ENCODE measurements at regions not wholly inside any gene's neighbourhood (a gene's known extent, or its start where the extent isn't known, plus 50 kb on each side); places are given as distances from the start of the nearest gene placed in this dataset.

DNA sequence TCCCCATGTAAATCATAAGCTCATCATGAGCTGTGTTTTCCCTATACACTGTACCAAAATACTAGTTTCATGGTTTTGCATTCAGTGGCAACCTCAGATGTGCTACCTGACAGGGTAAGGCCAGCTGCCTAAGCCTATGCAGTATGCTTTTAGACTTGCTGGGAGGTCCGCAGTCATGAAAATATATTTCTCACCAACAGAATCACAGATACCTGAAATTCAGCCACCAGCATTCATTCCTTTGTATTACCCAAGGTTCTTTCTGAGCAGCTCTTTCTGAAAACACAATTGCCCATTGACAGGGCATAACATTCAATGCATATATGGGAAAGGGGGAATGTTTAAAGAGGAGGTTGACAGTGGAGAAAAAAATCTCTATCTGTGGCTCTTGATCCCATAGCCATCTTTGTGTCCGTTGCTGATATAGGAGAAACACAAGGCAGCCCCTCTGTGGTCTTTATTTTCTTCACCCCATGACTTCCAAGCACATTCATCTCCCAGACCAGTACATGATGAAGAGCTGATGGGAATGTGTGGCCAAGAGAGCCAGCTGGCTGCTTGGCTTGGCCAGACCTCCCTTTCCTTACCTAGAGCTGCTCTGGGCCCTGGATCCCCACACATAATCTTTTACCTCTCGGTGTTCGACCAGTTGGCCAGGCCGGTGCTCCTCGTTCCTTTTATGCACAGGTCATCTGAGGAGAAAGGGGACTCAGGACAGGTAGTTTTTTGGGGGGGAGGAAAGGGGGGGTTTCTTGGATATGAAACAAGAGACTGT, 162.9 kb downstream of the KCNA5 start:
- 100% methylated on average over 1 of the region's 6 CpGs for WGBS (ENCODE audit: insufficient coverage)
- no peaks in the 10 kb centered on the region for H3K79me2 ChIP-seq (ENCODE audit: insufficient read depth, low read length)
- no peaks in the 10 kb centered on the region for H3K9me3 ChIP-seq (replicated peaks in 1 of 2; ENCODE audit: control insufficient read depth in 1 of 2, insufficient read depth in 1 of 2, low read length in 2 of 2)
- no peaks in the 10 kb centered on the region for H3K36me3 ChIP-seq (replicated peaks in 1 of 2; ENCODE audit: control insufficient read depth in 1 of 2, insufficient read depth in 2 of 2, low read length in 2 of 2)
- no peak overlapping the region for H3K4me3 ChIP-seq (replicated peaks in 1 of 3; ENCODE audit: low read depth in 2 of 3, low read length in 3 of 3)
- no peak overlapping the region for H3K27ac ChIP-seq (ENCODE audit: low read depth in 1 of 2, low read length in 2 of 2)
- Mint-ChIP-seq H3K27me3 (ENCODE audit: low read depth in 3 of 3) (peaks cover 0 to 5% (median 3%) of the 10 kb centered on the region in 3 donors), H3K4me1 (no peaks in the 10 kb centered on the region), H3K36me3 (no peaks in the 10 kb centered on the region), H3K4me3 (no peak overlapping the region), H3K9me3 (no peaks in the 10 kb centered on the region), H3K27ac (no peak overlapping the region)
- H3K9ac ChIP-seq (ENCODE audit: insufficient read depth, low read length, poor library complexity, severe bottlenecking) = no peak overlapping the region
- TF ChIP-seq, protein P1, sequence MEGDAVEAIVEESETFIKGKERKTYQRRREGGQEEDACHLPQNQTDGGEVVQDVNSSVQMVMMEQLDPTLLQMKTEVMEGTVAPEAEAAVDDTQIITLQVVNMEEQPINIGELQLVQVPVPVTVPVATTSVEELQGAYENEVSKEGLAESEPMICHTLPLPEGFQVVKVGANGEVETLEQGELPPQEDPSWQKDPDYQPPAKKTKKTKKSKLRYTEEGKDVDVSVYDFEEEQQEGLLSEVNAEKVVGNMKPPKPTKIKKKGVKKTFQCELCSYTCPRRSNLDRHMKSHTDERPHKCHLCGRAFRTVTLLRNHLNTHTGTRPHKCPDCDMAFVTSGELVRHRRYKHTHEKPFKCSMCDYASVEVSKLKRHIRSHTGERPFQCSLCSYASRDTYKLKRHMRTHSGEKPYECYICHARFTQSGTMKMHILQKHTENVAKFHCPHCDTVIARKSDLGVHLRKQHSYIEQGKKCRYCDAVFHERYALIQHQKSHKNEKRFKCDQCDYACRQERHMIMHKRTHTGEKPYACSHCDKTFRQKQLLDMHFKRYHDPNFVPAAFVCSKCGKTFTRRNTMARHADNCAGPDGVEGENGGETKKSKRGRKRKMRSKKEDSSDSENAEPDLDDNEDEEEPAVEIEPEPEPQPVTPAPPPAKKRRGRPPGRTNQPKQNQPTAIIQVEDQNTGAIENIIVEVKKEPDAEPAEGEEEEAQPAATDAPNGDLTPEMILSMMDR (IDR thresholded peaks at IDR 0.05) = no peak
- H2AFZ ChIP-seq (ENCODE audit: insufficient read depth, low read depth, low read length, poor library complexity, severe bottlenecking) = no peak overlapping the region
- no peaks in the 10 kb centered on the region for H3K27me3 ChIP-seq (ENCODE audit: control insufficient read depth in 2 of 2, insufficient read depth in 2 of 2, low read length in 2 of 2)
- no peaks in the 10 kb centered on the region for H3K4me1 ChIP-seq (ENCODE audit: control insufficient read depth in 1 of 2, insufficient read depth in 2 of 2, low read length in 2 of 2)
- no peak for DNase-seq
- H4K20me1 ChIP-seq (ENCODE audit: insufficient read depth, low read length) = no peaks in the 10 kb centered on the region
- intact Hi-C loops (cut with micrococcal nuclease) = no loop called here
- no peak overlapping the region for H3K4me2 ChIP-seq (replicated peaks; ENCODE audit: extremely low read depth, low read length, poor library complexity, severe bottlenecking)

DNA sequence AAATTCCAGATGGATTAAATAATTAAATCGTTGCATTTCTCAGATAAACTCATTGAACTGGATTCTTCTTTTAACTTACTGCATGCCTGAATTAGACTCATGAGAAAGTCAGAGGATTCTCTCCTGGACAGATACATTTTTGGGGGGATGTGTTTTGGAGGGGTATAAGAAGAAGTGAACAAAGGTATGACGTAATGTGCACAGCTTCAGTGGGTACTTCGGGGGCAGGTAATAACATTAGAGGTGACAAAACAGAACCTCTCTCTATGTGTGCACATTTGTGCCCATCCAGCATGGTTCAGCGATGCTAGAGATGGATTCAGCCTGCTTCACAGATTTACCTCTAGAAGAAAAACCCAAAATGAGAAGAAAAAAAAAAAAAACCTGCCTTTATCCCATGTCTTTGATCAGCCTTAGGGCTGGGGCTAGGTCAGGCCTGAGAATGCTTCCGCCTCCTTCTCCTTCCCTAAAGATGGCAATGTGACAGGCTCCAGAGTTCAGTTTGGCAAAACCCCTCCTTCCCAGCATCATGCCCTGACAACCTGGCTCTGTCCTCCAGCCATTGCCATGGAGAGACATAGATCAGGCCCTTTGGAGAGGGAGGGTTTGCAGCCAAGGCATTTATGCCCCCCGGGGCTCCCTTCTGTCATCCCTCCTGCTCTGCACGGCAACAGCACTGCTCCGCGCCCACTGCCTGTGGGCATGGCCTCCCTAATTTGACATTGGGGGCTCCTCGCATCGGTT, 166.7 kb downstream of the KCNA5 start:
- Mint-ChIP-seq H3K27me3 (ENCODE audit: low read depth in 3 of 3) (peaks cover 3 to 12% (median 7%) of the 10 kb centered on the region in 3 donors), H3K4me1 (no peaks in the 10 kb centered on the region), H3K9me3 (no peaks in the 10 kb centered on the region), H3K4me3 (no peak overlapping the region), H3K36me3 (no peaks in the 10 kb centered on the region), H3K27ac (no peak overlapping the region)
- H3K4me2 ChIP-seq (replicated peaks; ENCODE audit: extremely low read depth, low read length, poor library complexity, severe bottlenecking) = no peak overlapping the region
- no peaks in the 10 kb centered on the region for H3K27me3 ChIP-seq (ENCODE audit: control insufficient read depth in 2 of 2, insufficient read depth in 2 of 2, low read length in 2 of 2)
- H2AFZ ChIP-seq (ENCODE audit: insufficient read depth, low read depth, low read length, poor library complexity, severe bottlenecking) = no peak overlapping the region
- no peak overlapping the region for H3K27ac ChIP-seq (ENCODE audit: low read depth in 1 of 2, low read length in 2 of 2)
- intact Hi-C loops (cut with micrococcal nuclease) = no loop called here
- no peaks in the 10 kb centered on the region for H4K20me1 ChIP-seq (ENCODE audit: insufficient read depth, low read length)
- H3K79me2 ChIP-seq (ENCODE audit: insufficient read depth, low read length) = no peaks in the 10 kb centered on the region
- H3K4me3 ChIP-seq (replicated peaks in 1 of 3; ENCODE audit: low read depth in 2 of 3, low read length in 3 of 3) = no peak overlapping the region
- 93% methylated on average over 8 of the region's 11 CpGs for whole genome bisulfite sequencing (ENCODE audit: insufficient coverage)
- no peak overlapping the region for H3K9ac ChIP-seq (ENCODE audit: insufficient read depth, low read length, poor library complexity, severe bottlenecking)
- no peaks in the 10 kb centered on the region for H3K36me3 ChIP-seq (replicated peaks in 1 of 2; ENCODE audit: control insufficient read depth in 1 of 2, insufficient read depth in 2 of 2, low read length in 2 of 2)
- no peaks in the 10 kb centered on the region for H3K9me3 ChIP-seq (replicated peaks in 1 of 2; ENCODE audit: control insufficient read depth in 1 of 2, insufficient read depth in 1 of 2, low read length in 2 of 2)
- H3K4me1 ChIP-seq (ENCODE audit: control insufficient read depth in 1 of 2, insufficient read depth in 2 of 2, low read length in 2 of 2) = no peaks in the 10 kb centered on the region
- no peak for DNase-seq
- TF ChIP-seq, protein P1 (IDR thresholded peaks at IDR 0.05) = no peak
